ENCODE measurements at regions not wholly inside any gene's neighbourhood (a gene's known extent, or its start where the extent isn't known, plus 50 kb on each side); places are given as distances from the start of the nearest gene placed in this dataset.

- TF ChIP-seq CHD7 (IDR thresholded peaks at IDR 0.05; ENCODE audit: insufficient replicate concordance, low read length) (no peak), TCF12 (IDR thresholded peaks at IDR 0.05; ENCODE audit: low read depth, low read length) (no peak), EP300 (IDR thresholded peaks at IDR 0.05; ENCODE audit: borderline replicate concordance in 1 of 2, low read depth in 2 of 2, low read length in 2 of 2) (no peak), RFX5 (IDR thresholded peaks at IDR 0.05; ENCODE audit: borderline replicate concordance, low read depth, low read length) (no peak), RAD21 (IDR thresholded peaks at IDR 0.05 in 1 of 2, conservative IDR thresholded peaks at IDR 0.05 in 1 of 2; ENCODE audit: low read depth in 2 of 2, low read length in 2 of 2) (no peak), ATF2 (IDR thresholded peaks at IDR 0.05; ENCODE audit: low read length) (no peak), SAP30 (IDR thresholded peaks at IDR 0.05; ENCODE audit: insufficient read depth, insufficient replicate concordance, low read length) (no peak), JUN (IDR thresholded peaks at IDR 0.05; ENCODE audit: low read depth, low read length) (no peak)
Measured at GRCh38 chr5:35306716-35307365, 76.6 kb upstream of the PRLR start (continued).

Measured in H1 (cell line).